ENCODE measurements at regions not wholly inside any gene's neighbourhood (a gene's known extent, or its start where the extent isn't known, plus 50 kb on each side); places are given as distances from the start of the nearest gene placed in this dataset.

DNA sequence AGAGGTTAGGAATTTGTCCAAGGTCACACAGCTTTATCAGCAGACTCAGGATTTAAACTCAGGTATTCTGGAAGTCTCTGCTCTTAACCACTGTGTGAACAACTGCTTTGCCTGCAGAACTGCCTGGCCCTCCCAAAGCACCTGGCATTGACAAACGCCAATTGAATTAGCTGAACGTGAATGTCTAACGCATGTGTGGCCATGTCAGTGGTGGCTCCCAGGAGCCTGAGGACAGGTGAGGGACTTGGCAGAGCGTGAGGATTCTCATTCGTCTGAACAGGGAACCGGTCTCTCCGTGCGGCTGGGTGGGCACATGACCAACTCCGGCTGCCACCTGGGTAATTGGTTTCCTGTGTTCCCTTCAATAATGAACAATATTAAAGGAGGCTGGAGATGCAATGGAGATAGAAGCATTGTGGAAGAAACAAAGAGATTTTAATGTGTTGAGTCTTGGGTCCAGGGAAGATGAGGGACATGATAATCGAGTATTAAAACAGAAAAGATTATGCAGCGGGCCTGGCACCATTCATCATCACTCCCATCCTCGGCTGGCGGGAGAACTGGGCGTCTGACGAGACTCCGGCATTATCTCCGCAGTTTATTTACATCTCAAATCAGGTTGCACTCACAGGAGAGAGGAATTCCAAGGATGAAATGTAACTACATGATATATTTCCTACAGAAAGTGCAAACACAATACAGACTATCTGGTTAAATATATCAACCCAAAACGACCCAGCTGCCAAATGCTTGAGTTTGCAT lies 113.5 kb downstream of the NPIPB5 start:
- POLR2A ChIA-PET = interaction anchor here (0.6 to 1.2 kb wide), 3 partner anchors 11 to 14 kb away, joined by 3 to 6 read pairs (median 5); no protein-coding TSS in a partner anchor
- intact Hi-C loops (cut with micrococcal nuclease) = no loop called here
- DNase-seq (ENCODE audit: unreplicated experiment) = no peak

GRCh38 chr16:22624800-22625533 lies 114.3 kb downstream of the NPIPB5 start:
- BruUV-seq (replicated peaks) = no TSS peak
- Mint-ChIP-seq H3K9me3 (ENCODE audit: unreplicated experiment) (no peaks in the 10 kb centered on the region), H3K27me3 (ENCODE audit: insufficient read depth, unreplicated experiment) (no peaks in the 10 kb centered on the region), H3K27ac (ENCODE audit: low read depth, unreplicated experiment) (no peak overlapping the region), H3K4me3 (ENCODE audit: unreplicated experiment) (no peak overlapping the region), H3K4me1 (ENCODE audit: insufficient read depth, unreplicated experiment) (no peaks in the 10 kb centered on the region), H3K36me3 (ENCODE audit: insufficient read depth, unreplicated experiment) (no peaks in the 10 kb centered on the region)
- no peak for TF ChIP-seq CTCF (IDR thresholded peaks at IDR 0.05; ENCODE audit: unreplicated experiment)
- peak; percentile 59 for DNase-seq (ENCODE audit: unreplicated experiment)
- ChIA-PET CTCF (interaction anchor here (1.3 kb wide), 1 partner anchor 38 kb away, joined by 3 read pairs; no protein-coding TSS in a partner anchor), POLR2A (interaction anchor here (0.9 to 1.2 kb wide), 3 partner anchors 11 to 254 kb away, joined by 3 to 6 read pairs (median 3); no protein-coding TSS in a partner anchor)
- intact Hi-C loops (cut with micrococcal nuclease) = no loop called here

More for the DNA sequence above, 113.5 kb downstream of the NPIPB5 start:
- H3K9me3 Mint-ChIP-seq (ENCODE audit: unreplicated experiment) = no peaks in the 10 kb centered on the region
- CTCF ChIA-PET = interaction anchor here (0.6 to 1.3 kb wide), 3 partner anchors 17 to 71 kb away, joined by 3 to 6 read pairs (median 3); no protein-coding TSS in a partner anchor
- TF ChIP-seq CTCF (IDR thresholded peaks at IDR 0.05; ENCODE audit: unreplicated experiment) = no peak
- H3K27ac Mint-ChIP-seq (ENCODE audit: low read depth, unreplicated experiment) = no peak overlapping the region
- H3K36me3 Mint-ChIP-seq (ENCODE audit: insufficient read depth, unreplicated experiment) = no peaks in the 10 kb centered on the region
- no peaks in the 10 kb centered on the region for H3K27me3 Mint-ChIP-seq (ENCODE audit: insufficient read depth, unreplicated experiment)
- H3K4me3 Mint-ChIP-seq (ENCODE audit: unreplicated experiment) = no peak overlapping the region
- no peaks in the 10 kb centered on the region for H3K4me1 Mint-ChIP-seq (ENCODE audit: insufficient read depth, unreplicated experiment)
- no TSS peak for BruUV-seq (replicated peaks)

DNA sequence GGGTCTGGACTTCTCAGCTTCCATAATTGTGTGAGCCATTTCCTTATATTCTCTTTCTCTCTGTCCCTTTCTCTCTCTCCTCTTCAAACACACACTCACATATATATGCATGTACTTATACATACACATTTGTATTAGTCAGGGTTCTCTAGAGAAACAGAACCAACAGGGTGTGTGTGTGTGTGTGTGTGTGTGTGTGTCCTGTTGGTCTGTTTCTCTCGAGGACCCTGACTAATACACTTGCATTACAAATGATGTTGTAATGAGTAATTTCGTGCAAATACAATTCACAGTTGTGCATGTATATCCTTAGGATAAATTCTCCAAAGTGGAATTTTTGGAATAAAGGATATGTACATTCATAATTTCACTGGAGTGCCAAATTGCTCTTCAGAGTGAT lies 115.3 kb downstream of the NPIPB5 start:
- DNase-seq (ENCODE audit: unreplicated experiment) = no peak
- intact Hi-C loops (cut with micrococcal nuclease) = no loop called here
- no peaks in the 10 kb centered on the region for H3K4me1 Mint-ChIP-seq (ENCODE audit: insufficient read depth, unreplicated experiment)
- H3K4me3 Mint-ChIP-seq (ENCODE audit: unreplicated experiment) = no peak overlapping the region
- no peak for TF ChIP-seq CTCF (IDR thresholded peaks at IDR 0.05; ENCODE audit: unreplicated experiment)
- no TSS peak for BruUV-seq (replicated peaks)
- H3K36me3 Mint-ChIP-seq (ENCODE audit: insufficient read depth, unreplicated experiment) = no peaks in the 10 kb centered on the region
- no peaks in the 10 kb centered on the region for H3K9me3 Mint-ChIP-seq (ENCODE audit: unreplicated experiment)
- CTCF ChIA-PET = no interaction called here
- H3K27ac Mint-ChIP-seq (ENCODE audit: low read depth, unreplicated experiment) = no peak overlapping the region
- H3K27me3 Mint-ChIP-seq (ENCODE audit: insufficient read depth, unreplicated experiment) = no peaks in the 10 kb centered on the region
- POLR2A ChIA-PET = interaction anchor here (0.9 kb wide), 1 partner anchor 255 kb away, joined by 3 read pairs; no protein-coding TSS in a partner anchor

- no peaks in the 10 kb centered on the region for H3K36me3 Mint-ChIP-seq (ENCODE audit: insufficient read depth, unreplicated experiment)
- DNase-seq (ENCODE audit: unreplicated experiment) = no peak
- H3K27ac Mint-ChIP-seq (ENCODE audit: low read depth, unreplicated experiment) = no peak overlapping the region
- H3K9me3 Mint-ChIP-seq (ENCODE audit: unreplicated experiment) = no peaks in the 10 kb centered on the region
- no peak overlapping the region for H3K4me3 Mint-ChIP-seq (ENCODE audit: unreplicated experiment)
- no peaks in the 10 kb centered on the region for H3K4me1 Mint-ChIP-seq (ENCODE audit: insufficient read depth, unreplicated experiment)
- H3K27me3 Mint-ChIP-seq (ENCODE audit: insufficient read depth, unreplicated experiment) = no peaks in the 10 kb centered on the region
- ChIA-PET POLR2A (interaction anchor here (1.0 kb wide), 1 partner anchor 11 kb away, joined by 9 read pairs; no protein-coding TSS in a partner anchor), CTCF (interaction anchor here (0.5 to 1.6 kb wide), 3 partner anchors 12 to 1005 kb away, joined by 4 to 10 read pairs (median 5); no protein-coding TSS in a partner anchor)
- TF ChIP-seq CTCF (IDR thresholded peaks at IDR 0.05; ENCODE audit: unreplicated experiment) = no peak
- intact Hi-C loops (cut with micrococcal nuclease) = no loop called here
- BruUV-seq (replicated peaks) = no TSS peak
Observed at GRCh38 chr16:22627043-22627442, 116.4 kb downstream of the NPIPB5 start.

All from MCF 10A (cell line).